BJ (cell line): ENCODE measurements at regions not wholly inside any gene's neighbourhood (a gene's known extent, or its start where the extent isn't known, plus 50 kb on each side); places are given as distances from the start of the nearest gene placed in this dataset.
A peak's percentile ranks its signal among the peaks of the same experiment; 100 is the strongest.
"Not testable (repeated sequence)": the region's sequence is repeated elsewhere in the genome, so short reads cannot be mapped to it uniquely, and the experiment has no call there.

Experiments
- CTCF ChIA-PET: fragments of 350-600 bp; formaldehyde crosslinking; extraction: SDS; loops from one replicate; lab custom pipeline; 2021; ENCODE audit warnings: antibody characterized with exemption, inconsistent platforms; lab: Yijun Ruan, JAX
- POLR2A ChIA-PET: fragments of 300-600 bp; sonication (Branson Sonifier 250); formaldehyde crosslinking; extraction: SDS; loops from one replicate; lab custom pipeline; 2021; ENCODE audit warnings: antibody characterized with exemption; lab: Charles Lee
- DNase-seq: peaks from one replicate; pipeline ENCODE4 v3.0.0-alpha.2; 2011; ENCODE audit warnings: low read depth
- H3K27me3 ChIP-seq: 2 replicates; pipeline ENCODE4 v1.6.0; 2011; ENCODE audit warnings: low read length; ENCODE audit not compliant: control insufficient read depth, insufficient read depth
- H3K36me3 ChIP-seq: 2 replicates; pipeline ENCODE4 v1.5.1; 2011; ENCODE audit warnings: low read length; ENCODE audit not compliant: control insufficient read depth, insufficient read depth
- H3K4me3 ChIP-seq: 2 replicates; pipeline ENCODE4 v1.5.1; 2011; ENCODE audit warnings: low read depth, mild to moderate bottlenecking, control low read depth, low read length
- TF ChIP-seq, protein P1 (sequence below): IDR thresholded peaks from 2 replicates; pipeline ENCODE4 v1.5.1; 2011; ENCODE audit warnings: low read depth, mild to moderate bottlenecking, control low read depth, inconsistent platforms, low read length, moderate library complexity; ENCODE audit not compliant: insufficient read depth

DNA sequence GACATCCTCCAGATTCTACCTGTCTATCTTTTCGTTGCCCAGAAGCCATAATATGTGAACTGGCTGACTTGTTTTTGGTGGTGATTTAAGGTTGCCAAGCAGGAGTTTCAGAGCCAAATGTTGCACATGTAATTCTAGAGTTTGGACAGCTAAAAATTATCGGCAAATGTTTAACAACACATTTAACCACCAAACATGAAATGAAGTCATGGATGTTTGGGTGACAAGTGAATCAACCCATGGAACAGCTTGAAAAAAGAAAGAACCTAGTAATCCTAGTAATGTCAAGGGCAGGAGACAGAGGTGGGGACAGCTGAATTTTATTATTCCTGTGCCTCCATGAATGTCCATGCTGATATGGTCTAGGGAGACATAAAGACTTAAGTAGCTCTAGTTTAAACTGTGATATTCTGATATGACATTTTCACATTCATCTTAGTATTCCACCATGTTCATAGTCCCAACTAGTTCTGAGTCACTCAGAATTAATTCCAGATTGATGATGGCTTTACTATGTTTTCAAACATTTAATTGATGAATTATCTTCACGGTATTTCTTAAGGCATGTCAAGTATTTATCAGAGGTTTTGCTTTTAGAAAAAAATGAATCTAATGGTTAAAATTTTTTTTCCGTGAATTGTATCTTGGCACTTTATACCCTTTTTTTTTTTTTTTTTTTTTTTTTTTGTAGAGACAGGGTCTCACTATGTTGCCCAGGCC, 101.7 kb downstream of the SOCS6 start:
- Histone ChIP-seq H3K4me3 (no peak overlapping the region), H3K36me3 (no peaks in the 10 kb centered on the region), H3K27me3 (no peaks in the 10 kb centered on the region)
- DNase-seq = peak; percentile 65
- TF ChIP-seq, protein P1, sequence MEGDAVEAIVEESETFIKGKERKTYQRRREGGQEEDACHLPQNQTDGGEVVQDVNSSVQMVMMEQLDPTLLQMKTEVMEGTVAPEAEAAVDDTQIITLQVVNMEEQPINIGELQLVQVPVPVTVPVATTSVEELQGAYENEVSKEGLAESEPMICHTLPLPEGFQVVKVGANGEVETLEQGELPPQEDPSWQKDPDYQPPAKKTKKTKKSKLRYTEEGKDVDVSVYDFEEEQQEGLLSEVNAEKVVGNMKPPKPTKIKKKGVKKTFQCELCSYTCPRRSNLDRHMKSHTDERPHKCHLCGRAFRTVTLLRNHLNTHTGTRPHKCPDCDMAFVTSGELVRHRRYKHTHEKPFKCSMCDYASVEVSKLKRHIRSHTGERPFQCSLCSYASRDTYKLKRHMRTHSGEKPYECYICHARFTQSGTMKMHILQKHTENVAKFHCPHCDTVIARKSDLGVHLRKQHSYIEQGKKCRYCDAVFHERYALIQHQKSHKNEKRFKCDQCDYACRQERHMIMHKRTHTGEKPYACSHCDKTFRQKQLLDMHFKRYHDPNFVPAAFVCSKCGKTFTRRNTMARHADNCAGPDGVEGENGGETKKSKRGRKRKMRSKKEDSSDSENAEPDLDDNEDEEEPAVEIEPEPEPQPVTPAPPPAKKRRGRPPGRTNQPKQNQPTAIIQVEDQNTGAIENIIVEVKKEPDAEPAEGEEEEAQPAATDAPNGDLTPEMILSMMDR = no peak
- ChIA-PET CTCF (interaction anchor here (0.7 to 1.0 kb wide), 2 partner anchors 16 to 219 kb away, joined by 3 read pairs; no protein-coding TSS in a partner anchor), POLR2A (no interaction called here)

DNA sequence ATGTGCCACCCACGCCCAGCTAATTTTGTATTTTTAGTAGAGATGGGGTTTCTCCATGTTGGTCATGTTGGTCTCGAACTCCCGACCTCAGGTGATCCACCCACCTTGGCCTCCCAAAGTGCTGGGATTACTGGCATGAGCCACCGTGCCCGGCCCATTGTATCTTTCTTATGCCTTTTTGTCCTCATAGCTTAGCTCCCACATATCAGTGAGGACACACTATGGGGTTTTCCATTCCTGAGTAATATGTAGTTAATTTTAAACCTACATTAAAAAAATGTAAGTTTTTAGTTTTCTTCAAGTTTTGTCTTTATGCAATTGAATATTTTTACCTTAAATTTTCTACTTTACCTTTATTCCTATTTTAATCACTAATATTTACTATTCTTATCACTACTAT, 100.2 kb downstream of the SOCS6 start:
- POLR2A ChIA-PET, CTCF ChIA-PET: not testable (repeated sequence)

DNA sequence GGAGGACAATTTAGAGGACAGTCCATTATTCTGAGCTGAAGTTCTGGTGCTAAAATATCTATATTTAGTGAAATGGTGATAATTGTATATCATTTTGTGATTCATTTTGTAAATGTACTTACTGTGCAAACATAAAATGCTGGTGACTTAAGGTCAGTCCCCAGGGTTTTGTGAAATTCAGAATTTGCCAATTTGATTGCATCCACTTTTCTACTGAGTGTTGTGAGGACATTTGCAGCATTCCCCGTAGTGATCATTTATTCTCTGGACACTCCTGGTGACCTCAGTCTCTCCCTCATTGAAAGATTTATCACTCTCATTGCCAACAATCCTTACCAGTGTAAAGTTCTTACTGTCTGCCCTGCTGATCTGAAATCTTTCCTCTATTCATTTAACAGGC, 98.2 kb downstream of the SOCS6 start:
- CTCF ChIA-PET = no interaction called here
- Histone ChIP-seq H3K27me3 (no peaks in the 10 kb centered on the region), H3K36me3 (no peaks in the 10 kb centered on the region), H3K4me3 (no peak overlapping the region)
- POLR2A ChIA-PET = no interaction called here
- TF ChIP-seq, protein P1 = no peak
- no peak for DNase-seq

More for the DNA sequence above, 100.2 kb downstream of the SOCS6 start:
- DNase-seq, H3K4me3 ChIP-seq, H3K36me3 ChIP-seq, H3K27me3 ChIP-seq: not testable (repeated sequence)

DNA sequence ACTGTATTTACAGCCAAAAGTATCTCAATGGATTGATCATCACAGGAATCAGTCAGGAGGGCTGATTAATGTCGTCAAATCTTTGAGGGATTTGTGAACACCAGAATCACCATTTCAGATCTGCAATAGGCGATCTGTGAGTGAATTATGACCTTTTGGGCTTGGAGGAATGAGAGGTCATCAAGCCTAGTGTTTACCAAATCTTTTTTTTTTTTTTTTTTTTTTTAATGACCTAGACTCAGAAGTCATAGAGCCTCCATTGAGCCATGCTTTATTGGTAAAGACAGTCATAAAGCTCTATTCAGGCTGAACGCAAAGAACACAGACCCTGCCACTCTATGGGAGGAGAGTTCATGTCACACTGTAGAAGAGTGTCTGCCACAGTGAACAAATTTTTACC, 97.7 kb downstream of the SOCS6 start:
- no peak for DNase-seq
- Histone ChIP-seq H3K27me3 (no peaks in the 10 kb centered on the region), H3K4me3 (no peak overlapping the region), H3K36me3 (no peaks in the 10 kb centered on the region)
- CTCF ChIA-PET = no interaction called here
- TF ChIP-seq, protein P1 = no peak
- POLR2A ChIA-PET = no interaction called here

DNA sequence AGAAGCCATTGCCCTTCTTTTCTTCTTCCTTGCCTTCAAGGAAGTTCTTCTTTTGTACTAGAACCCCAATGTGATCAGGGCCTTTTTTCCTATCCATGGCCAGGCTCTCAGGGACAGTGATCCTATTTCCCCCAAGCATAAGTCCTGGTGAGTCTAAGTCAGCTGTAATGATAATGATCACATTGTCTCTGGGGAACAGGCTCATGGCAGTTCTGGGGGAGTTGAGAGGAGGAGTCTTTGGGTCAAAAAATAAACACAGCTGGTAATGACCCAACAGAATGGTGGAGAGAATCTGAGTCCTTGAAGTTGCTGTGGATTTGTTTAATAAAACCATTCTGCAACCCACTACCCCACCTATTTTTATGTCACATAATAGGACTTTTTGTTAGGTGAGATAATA, 96.6 kb downstream of the SOCS6 start:
- no peaks in the 10 kb centered on the region for H3K36me3 ChIP-seq
- ChIA-PET CTCF (no interaction called here), POLR2A (no interaction called here)
- no peak overlapping the region for H3K4me3 ChIP-seq
- H3K27me3 ChIP-seq = no peaks in the 10 kb centered on the region
- TF ChIP-seq, protein P1 = no peak
- DNase-seq = no peak

DNA sequence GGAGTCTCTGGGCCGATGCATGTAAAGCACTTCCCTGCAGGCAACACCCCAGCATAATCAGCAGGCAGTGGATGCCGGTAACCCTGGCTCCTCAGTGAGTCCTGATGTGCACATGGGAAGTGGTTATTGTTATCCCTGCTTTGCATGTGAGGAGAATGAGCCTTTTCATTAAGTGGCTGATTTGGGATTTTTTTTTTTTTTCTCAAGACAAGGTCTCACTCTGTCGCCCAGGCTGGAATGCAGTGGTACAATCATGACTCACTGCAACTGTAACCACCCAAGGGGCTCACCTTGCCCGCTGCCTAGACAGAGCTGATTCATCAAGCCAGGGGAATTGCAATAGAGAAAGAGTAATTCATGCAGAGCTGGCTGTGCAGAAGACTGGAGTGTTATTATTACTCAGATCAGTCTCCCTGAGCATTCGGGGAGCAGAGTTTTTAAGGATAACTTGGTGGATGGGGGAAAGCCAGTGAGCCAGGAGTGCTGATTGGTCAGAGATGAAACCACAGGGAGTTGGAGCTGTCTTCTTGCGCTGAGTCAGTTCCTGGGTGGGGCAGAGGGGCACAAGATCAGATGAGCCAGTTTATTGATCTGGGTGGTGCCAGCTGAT, 95.4 kb downstream of the SOCS6 start:
- H3K4me3 ChIP-seq = no peak overlapping the region
- ChIA-PET POLR2A (interaction anchor here (0.6 to 0.7 kb wide), 2 partner anchors 52 to 165 kb away, joined by 6 to 7 read pairs; no protein-coding TSS in a partner anchor), CTCF (no interaction called here)
- DNase-seq = peak; percentile 46
- H3K36me3 ChIP-seq = no peaks in the 10 kb centered on the region
- TF ChIP-seq, protein P1 = no peak
- H3K27me3 ChIP-seq = no peaks in the 10 kb centered on the region
